HG02763 (cell line): ENCODE measurements at regions not wholly inside any gene's neighbourhood (a gene's known extent, or its start where the extent isn't known, plus 50 kb on each side); places are given as distances from the start of the nearest gene placed in this dataset.

Source experiments
- ATAC-seq: cut with Tn5 transposase; IDR thresholded peaks from one replicate; pipeline ENCODE4 v1.9.1; 2021; ENCODE audit warnings: mild to moderate bottlenecking, moderate library complexity; ENCODE audit not compliant: unreplicated experiment

DNA sequence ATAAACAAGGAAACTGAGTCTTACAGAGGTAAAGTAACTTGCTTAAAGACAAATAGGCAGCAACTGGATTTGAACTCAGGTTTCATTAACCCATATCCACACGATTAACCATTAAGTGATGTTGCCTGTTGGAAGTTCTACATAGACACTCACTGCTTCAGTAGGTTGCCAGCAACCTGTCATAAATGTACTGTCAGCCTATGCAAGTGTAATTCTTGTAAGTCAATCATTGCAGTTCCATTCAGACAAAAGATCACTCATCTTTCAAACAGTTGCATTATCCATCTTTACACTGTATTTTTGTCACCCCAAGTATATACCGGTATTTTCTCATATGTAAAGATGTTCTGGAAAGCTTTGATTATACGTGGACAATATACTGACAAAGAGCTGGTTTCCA, 676.9 kb upstream of the PCDH20 start:
- no peak for ATAC-seq

DNA sequence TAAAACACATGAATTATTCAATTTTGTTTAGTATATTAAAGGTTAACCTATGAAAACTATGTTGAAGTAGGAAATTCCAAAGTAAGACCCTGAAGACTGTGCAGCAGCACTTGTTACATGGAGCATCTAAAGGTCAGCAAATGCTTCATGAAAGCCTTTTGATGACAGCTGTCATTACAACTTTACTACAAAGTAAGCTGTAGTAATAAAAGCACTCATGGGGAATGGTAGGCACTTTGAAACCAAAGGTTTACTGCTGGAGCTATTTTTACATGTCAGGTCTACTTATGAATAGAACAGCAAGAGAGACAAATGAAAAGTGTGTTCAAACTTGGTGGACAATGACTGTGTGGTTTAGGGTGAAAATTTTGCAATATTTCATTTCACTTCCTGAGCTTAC, 672.5 kb upstream of the PCDH20 start:
- no peak for ATAC-seq

DNA sequence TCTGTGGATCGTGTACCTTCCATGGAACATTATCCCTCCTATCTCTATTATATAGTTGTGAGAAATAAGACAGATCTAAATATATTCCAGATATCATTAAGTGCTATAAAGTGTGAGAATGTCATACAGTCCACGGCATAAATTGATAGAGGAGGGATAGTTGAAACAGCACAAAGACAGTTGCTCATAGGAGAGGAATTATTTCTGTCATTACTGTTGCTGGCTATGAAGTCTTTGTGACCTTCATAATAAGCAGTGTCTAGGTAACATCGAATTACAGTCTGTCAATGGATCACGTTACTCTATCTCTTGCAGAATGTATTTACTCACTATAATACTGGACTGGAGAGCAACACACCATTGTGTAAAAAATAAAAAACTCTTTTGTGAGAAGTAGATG, 671.5 kb upstream of the PCDH20 start:
- no peak for ATAC-seq

DNA sequence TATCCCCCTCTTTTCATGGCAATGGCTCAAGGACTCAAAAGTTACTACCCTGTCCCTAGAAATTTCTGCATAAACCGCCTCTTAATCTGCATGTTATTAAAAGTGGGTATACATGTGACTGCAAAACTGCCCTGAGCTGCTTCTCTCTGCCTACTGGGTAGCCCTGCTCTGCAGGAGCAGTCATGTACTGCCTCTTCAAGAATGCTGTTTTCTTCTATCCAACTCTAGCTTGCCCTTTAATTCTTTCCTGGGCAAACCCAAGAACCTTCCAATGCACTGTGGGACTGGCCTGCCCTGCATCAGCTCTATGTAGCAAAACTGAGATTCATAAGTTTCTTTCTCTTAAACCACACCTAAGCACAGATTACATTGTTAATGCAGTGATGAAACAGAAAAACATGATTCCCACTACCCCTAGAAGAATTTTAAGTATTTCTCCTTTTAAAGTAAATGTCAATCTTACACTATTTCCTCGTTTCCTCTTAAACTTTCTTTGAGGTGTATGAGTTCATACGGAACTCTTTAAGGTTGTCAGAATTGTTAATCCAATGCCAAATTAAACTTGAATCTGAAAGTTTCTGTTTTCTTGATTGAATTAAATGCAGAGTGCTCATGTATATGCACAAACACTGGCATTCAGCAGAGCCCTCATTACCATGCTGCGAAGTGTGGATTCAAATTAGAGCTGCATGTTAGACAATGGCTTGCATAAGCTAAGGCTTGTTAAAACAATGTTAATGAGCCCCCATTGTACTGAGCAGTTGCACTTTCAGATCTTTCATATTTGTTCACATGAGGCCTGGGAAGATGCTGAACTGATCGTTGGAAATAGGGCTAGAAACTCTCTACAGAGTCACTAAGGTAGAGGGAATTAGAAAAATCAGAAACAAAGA, 669.9 kb upstream of the PCDH20 start:
- no peak for ATAC-seq

DNA sequence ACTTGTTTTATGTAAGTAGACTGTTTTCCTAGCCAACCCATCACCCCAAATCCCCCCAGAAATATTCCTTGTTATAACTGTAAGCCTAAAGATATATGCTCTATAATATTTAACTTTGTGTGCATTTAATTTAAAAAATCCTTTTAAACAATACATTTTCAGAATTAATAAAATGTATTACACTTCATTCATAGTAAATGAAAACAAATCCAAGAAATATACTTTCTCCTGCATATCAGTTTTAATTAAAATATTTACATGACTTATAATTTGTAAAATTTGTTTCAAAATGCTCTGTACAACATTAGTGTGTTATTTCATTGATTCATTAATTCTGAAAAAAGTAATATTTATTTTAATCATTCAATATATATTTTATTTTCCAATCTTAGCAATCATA, 669.1 kb upstream of the PCDH20 start:
- ATAC-seq: no peak

DNA sequence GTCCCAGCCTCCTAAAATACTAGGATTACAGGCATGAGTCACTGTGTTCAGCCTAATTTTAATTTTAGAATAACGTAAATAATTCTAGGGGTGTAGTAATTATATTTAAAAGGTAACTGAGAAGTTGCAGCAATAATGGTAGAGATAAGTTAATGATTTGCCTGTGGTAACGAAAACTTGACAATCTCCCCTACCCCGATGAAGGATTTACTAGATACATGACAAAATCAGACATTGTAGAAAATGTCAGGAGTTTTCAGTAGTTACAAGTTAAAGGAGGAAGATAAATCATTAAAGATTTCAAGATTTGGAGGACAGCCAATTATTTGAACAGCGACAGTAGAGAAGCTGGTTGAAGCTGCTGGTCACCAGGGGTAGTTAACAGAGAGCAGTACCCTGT, 652.2 kb upstream of the PCDH20 start:
- no peak for ATAC-seq

DNA sequence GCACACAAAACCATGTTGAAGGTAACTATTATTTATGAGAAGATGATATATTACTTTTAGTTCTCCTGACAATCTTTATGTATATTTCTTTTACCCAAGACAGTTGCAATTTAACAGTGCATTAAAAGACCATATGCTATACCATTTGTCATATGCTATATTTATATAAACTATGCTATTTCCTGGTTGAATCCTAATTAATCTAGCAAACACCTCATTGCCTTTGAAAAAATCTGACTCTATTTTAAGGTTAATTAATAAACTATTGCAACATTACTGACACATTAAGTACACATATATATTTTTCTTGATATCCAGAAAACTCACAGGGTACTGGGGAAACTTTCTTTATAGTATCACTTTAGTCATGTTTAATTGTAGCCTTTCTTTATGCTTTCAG, 649.4 kb upstream of the PCDH20 start:
- no peak for ATAC-seq

DNA sequence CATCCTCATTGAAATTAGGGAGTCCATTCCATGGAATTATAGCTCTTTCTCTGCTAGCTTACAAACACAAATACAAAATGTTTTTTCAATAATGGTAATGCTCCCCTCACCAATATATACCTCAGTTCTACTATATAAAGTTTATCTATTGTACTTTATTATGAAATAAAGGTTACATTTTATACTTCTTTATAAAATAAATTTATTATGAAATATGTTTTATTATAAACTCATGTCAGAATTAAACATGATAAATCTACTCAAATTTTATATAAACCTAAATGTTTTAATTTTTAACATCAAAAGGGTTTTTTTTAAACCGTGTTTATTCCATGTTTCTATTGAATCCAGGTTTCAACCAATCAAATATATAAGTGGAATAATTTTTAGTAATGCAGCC, 646.1 kb upstream of the PCDH20 start:
- no peak for ATAC-seq

DNA sequence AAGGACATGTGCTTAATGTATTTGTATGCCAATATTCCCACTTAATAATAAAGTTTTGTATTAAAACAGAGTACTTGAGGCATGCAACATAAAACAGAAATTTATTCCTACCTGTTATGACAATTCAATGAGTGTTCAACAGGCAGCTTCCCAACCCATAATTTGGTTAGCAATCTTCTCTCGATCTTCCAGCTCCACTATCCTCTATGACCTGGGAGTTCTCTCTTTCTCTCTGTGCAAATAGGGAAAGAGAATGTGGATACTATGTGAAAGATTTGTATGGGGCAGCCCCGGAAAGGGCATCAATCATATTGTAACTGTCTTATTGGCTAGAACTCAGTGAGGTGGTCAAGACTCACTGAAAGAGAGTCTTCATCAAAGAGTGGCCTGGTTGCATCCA, 644.9 kb upstream of the PCDH20 start:
- ATAC-seq: no peak

DNA sequence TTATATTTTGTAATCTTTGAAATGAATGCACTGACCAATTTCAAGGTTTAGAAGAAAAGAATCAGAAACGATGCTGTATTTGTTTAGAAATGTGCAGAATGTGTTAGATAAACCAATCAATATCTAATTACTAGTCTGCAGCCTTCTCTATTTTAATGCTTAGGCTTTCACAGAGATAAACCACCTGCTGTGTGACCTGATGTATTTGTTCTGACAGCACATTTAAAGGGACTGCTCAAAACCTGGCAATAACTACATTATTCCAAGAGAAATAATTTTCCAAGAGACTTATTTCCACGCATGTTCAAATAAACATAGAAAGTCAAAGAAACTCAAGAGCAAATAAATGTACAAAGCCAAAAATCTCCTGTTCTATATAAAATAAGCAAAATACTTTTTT, 641.6 kb upstream of the PCDH20 start:
- ATAC-seq: no peak

DNA sequence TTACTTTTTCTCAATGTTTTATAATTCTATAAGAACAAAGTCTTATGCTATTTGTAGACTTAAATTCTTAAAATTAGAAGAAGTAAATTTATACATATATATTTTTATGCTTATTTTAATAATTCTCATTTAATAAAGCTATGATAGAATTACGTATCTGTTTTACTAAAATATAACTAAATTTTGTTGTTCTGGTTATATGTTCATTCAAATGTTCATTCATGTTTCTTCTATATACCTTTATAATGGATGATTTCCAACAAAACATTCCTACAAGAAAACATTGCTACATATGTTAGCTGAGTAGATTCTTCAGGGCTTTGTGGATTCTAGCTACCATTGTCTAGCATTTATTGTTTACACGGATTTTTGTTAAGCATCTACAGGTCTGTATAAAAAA, 634.3 kb upstream of the PCDH20 start:
- no peak for ATAC-seq

DNA sequence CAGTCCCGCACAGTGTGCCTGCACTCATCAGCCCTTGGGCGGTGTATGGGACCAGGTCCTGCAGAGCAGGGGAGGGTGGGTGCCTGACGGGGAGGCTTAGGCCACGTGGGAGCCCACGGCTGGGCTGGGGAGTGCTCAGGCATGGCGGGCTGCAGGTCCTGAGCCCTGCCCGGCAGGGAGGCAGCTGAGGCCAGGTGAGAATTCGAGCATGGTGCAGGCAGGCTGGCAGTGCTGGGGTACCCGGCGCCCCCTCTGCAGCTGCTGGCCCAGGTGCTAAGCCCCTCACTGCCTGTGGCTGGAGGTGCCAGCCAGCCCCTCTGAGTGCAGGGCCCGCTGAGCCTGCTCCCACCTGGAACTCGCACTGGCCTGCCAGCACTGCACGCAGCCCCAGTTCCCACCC, 630.9 kb upstream of the PCDH20 start:
- ATAC-seq: no peak

DNA sequence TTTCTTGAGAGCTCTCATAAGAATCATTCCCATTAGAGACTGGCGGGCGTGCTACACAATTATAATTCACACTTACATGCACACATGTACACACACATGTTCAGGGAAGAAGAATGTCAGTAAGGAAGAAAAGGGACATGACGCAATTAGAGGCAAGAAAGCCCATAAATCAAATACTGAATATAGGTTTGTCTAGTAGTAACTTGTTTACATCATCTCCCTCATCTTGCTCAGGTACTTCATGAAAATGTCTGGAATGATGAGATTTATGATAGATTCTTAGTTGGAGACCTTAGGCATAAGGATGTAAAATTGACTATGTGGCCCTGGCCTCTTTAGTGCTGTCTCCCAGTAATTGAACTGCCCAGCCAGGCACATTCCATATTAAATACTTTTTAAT, 628.0 kb upstream of the PCDH20 start:
- ATAC-seq: no peak

DNA sequence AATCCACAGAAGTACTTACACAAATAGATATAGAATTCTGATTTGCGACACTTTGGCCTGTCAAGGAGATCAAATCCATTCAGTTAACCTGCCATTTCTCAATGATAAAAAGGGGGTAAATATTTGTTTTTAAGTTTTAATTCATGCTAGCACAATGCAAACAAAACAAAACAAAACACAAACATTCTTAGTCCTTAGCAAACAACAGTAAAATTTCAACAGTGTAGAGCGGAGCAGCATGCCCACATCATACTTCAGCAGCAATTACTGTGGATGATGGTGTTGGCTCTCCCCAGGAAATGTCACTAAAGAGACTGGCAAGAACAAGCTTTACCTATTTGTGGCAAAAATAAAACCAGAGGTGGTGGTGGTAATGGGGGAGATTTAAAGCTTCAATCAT, 625.2 kb upstream of the PCDH20 start:
- no peak for ATAC-seq

DNA sequence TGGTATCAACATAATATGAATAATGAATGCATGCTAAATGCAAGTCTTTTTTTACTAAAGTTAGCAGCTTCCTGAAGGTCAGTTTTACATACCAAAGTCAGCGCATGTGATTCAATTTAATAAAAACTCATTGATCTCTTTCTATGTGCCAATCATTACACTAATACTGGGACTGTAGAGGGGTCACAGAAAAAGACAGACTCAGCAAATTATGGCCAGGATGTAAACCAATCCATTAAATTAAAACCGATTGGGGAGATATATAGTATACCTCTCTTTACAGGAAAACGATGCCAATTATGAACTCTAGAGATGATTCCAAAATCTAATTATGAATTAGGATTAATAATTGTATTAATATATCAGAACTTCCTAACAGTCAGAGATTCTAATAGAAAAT, 624.4 kb upstream of the PCDH20 start:
- no peak for ATAC-seq

DNA sequence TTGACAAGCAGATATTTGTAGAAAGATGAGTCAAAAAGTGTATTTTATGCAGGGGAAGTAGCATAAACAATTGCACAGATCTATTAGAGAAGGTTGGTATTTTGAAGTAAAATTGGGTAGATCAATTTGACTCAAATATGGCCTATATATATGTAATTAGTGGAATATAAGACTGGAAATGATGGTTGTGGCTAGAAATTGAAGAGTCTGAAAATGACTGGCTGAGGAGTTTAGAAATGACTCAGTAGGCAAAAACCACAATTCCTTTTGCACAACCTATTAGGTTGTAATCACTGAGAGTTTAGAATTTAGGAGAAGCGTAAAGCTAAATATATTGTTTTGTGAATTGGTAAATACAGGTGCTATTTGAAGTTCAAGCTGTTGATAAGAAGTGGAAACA, 622.6 kb upstream of the PCDH20 start:
- ATAC-seq: no peak

DNA sequence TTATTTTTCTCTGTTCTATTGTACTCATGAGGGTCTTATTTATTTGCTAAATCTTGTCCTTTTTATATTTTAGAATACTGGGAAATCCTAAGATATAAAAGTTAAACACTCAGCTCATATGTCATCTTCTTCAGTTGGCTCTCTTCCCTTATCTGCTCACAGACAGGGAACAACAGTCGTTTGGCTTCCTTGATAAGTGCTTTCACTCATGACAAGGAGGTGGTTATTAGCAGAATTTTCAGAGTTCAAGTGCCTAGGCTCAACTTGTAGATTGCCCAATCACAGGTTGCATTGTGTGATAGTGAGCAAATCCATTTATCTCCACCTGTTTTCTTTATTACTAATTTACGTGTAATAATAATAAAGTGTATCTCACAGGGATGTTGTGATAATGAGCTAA, 620.3 kb upstream of the PCDH20 start:
- ATAC-seq: no peak

DNA sequence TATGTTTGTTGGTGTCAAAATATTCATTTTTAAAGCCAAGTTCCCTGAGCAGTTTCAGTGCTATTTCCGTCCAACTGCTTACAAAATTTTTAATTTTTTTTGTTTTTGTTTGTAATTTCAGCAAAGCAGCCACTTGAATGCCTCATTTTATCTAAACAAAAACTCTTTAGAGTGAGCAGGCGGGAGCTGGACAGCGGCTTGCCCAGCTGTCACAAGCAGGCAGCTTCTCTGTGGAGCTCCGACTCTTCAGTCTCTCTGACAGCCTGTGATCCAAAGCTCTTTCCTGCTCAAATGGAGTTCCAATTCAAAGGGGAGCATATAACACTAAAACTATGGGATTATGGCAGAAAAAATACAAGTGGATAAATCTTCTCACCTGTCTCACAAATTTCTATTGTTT, 618.3 kb upstream of the PCDH20 start:
- no peak for ATAC-seq

DNA sequence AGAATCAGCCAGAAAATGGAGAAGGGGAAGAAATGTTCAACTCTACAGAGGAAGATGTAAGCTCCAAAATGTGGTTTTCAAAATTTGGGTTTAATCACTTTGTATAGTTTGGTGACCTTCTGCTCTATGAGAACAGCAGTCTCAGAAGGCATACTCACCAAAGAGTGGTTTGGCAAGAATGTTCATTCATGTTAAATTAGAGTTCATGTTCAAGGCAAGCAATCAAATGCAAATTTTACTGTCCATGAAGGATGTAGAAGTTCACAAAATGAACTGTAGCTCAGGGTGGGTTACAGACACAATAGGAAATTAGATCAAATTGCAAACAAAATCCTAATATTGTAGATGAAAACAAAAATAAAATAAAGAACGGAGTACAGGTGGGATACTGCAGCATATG, 606.7 kb upstream of the PCDH20 start:
- ATAC-seq: no peak

DNA sequence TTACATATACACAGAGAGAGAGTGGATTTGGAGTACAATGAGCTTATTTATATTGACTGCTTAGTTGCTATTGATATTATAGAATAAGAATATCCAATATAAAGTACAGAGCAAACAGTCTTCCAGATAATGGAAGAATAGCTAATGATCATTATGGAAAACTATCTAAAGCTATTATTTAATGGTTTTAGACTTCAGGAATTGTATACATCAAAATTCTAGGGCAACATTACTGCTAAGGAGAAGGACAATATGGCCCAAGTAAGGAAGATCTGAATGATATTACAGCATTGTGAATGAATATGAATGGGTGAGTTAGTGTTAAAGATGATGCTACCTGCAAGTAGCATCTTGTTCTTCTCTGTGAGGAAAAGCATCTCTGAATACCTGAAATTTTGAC, 604.2 kb upstream of the PCDH20 start:
- no peak for ATAC-seq

DNA sequence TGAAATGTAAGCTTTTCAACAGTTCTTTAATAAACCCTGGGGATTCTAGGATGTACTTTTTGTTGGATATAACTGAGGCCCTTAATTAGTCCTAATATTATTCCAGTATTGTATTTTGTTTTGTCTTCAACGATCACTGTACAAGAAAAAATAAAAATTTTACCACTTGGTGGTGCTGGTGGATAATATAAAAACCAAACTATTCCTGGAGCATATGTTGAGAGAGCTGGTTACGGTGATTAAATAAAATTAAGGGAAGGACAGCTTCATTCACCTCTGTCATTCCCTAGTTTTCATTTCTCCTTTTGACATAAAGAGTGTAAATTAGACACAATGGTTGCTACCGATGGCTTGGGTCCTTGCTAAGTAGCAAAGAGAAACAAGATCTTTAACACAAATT, 598.6 kb upstream of the PCDH20 start:
- ATAC-seq: no peak

DNA sequence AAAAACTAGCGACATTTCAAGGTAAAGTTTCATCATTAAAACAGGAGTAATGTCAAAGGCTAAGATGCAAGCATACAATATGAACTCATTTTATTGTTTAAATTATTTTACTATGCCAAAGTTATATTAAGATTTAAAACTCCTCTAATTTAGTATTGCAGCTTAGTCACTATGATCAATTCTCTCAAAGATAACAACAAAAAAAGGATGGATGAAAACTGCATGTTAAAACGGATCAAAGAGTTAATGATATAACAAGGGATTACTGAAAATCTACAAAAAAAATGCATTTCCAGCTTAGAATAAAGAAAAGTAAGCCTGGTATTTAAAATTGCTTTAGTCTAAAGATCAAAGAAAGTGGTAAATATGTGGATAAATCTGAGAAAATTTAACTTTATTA, 587.8 kb upstream of the PCDH20 start:
- ATAC-seq: no peak

DNA sequence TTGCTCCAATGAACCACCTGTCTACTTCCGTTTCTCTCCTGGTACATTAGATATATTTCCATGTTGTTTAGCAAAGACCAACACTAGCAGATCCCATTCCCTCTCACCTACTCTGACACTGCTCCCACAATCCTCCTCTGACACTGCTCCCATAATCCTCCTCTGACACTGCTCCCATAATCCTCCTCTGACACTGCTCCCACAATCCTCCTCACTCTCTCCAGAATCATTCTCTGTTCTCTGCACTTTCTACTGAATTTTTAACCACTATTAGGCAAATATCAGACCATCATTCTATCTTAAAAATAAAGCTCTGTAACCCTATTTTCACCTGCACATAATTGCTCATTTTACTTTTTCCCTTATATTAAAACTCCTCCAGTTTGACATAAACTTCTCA, 578.5 kb upstream of the PCDH20 start:
- ATAC-seq: no peak
